IMR-90 (cell line): ENCODE measurements at regions not wholly inside any gene's neighbourhood (a gene's known extent, or its start where the extent isn't known, plus 50 kb on each side); places are given as distances from the start of the nearest gene placed in this dataset.

Source experiments
- ATAC-seq: fragments of 200-7000 bp; cut with Tn5 transposase; 2 replicates; pipeline ENCODE4 v1.9.1; 2020; ENCODE audit warnings: low read depth, mild to moderate bottlenecking, moderate library complexity
- BruUV-seq: library from RNA; stranded (reverse); fragments of 400-500 nt; replicated peaks from 2 replicates; lab custom pipeline; 2021; lab: Mats Ljungman, UMichigan
- CTCF ChIA-PET: fragments of 300-600 bp; formaldehyde crosslinking; extraction: SDS; loops from one replicate; lab custom pipeline; 2021; ENCODE audit warnings: antibody characterized with exemption; lab: Yijun Ruan, JAX
- POLR2A ChIA-PET: fragments of 300-600 bp; sonication (Branson Sonifier 250); formaldehyde crosslinking; loops from one replicate; lab custom pipeline; 2022; ENCODE audit warnings: antibody characterized with exemption; ENCODE audit not compliant: unreplicated experiment; lab: Charles Lee
- DNase-seq: peaks from one replicate; pipeline ENCODE4 v3.0.0; 2013
- H2AFZ ChIP-seq: replicated peaks from 2 replicates; pipeline ENCODE3; 2013; ENCODE audit warnings: low read length, mild to moderate bottlenecking; ENCODE audit not compliant: poor library complexity
- H2AK5ac ChIP-seq: 2 replicates; pipeline ENCODE4 v1.6.1; 2013; ENCODE audit warnings: low read depth, low read length, inconsistent platforms
- H2AK9ac ChIP-seq: replicated peaks from 2 replicates; pipeline ENCODE3; 2013; ENCODE audit warnings: mild to moderate bottlenecking, low read depth, low read length, moderate library complexity; ENCODE audit not compliant: poor library complexity
- H2BK120ac ChIP-seq: 2 replicates; pipeline ENCODE4 v1.6.1; 2013; ENCODE audit warnings: low read depth, low read length, inconsistent platforms
- H2BK15ac ChIP-seq: 3 replicates; pipeline ENCODE4 v1.6.1; 2013; ENCODE audit warnings: low read depth, low read length, inconsistent platforms
- H2BK20ac ChIP-seq: 2 replicates; pipeline ENCODE4 v1.6.1; 2013; ENCODE audit warnings: low read depth, mild to moderate bottlenecking, inconsistent platforms, low read length, moderate library complexity
- H2BK5ac ChIP-seq: 2 replicates; pipeline ENCODE4 v1.6.1; 2013; ENCODE audit warnings: mild to moderate bottlenecking, low read depth, low read length, inconsistent platforms; ENCODE audit not compliant: poor library complexity, severe bottlenecking
- H3K14ac ChIP-seq: replicated peaks from 2 replicates; pipeline ENCODE4 v1.6.1; 2013; ENCODE audit warnings: low read depth, low read length, inconsistent platforms
- H3K18ac ChIP-seq: 2 replicates; pipeline ENCODE4 v1.6.1; 2013; ENCODE audit warnings: low read depth, low read length, control low read depth
- H3K23ac ChIP-seq: 2 replicates; pipeline ENCODE4 v1.6.1; 2013; ENCODE audit warnings: low read depth, low read length, inconsistent platforms
- H3K27ac ChIP-seq: 2 replicates; pipeline ENCODE4 v1.5.1; 2013; ENCODE audit warnings: mild to moderate bottlenecking, control low read depth, low read length; ENCODE audit not compliant: insufficient read depth
- H3K27me3 ChIP-seq: 2 replicates; pipeline ENCODE4 v1.6.1; 2013; ENCODE audit warnings: low read length; ENCODE audit not compliant: control insufficient read depth, insufficient read depth
- H3K36me3 ChIP-seq: 2 replicates; pipeline ENCODE4 v1.6.1; 2013; ENCODE audit warnings: low read length, mixed read lengths; ENCODE audit not compliant: control insufficient read depth, insufficient read depth
- H3K4ac ChIP-seq: 2 replicates; pipeline ENCODE4 v1.6.1; 2013; ENCODE audit warnings: low read depth, low read length, inconsistent platforms
- H3K4me1 ChIP-seq: 2 replicates; pipeline ENCODE4 v1.6.1; 2013; ENCODE audit warnings: low read length, mixed read lengths; ENCODE audit not compliant: control insufficient read depth, insufficient read depth
- H3K4me2 ChIP-seq: 2 replicates; pipeline ENCODE4 v1.6.1; 2013; ENCODE audit warnings: low read depth, mild to moderate bottlenecking, control low read depth, low read length, moderate library complexity
- H3K4me3 ChIP-seq: 2 replicates; pipeline ENCODE4 v1.5.1; 2013; ENCODE audit warnings: low read depth, mild to moderate bottlenecking, control low read depth, low read length, moderate library complexity; ENCODE audit not compliant: insufficient read depth
- H3K56ac ChIP-seq: 2 replicates; pipeline ENCODE4 v1.6.1; 2013; ENCODE audit warnings: low read length, inconsistent platforms; ENCODE audit not compliant: insufficient read depth; ENCODE audit errors: extremely low read depth
- H3K79me1 ChIP-seq, 2 experiments: 2 replicates each; pipeline ENCODE4 v1.6.1; 2013; ENCODE audit warnings: low read length in 2 of 2, inconsistent platforms in 1 of 2, low read depth in 1 of 2
- H3K9ac ChIP-seq: 2 replicates; pipeline ENCODE4 v1.6.1; 2013; ENCODE audit warnings: low read depth, low read length, control low read depth
- H3K9me1 ChIP-seq: 2 replicates; pipeline ENCODE4 v1.6.1; 2013; ENCODE audit warnings: low read length, inconsistent platforms; ENCODE audit not compliant: insufficient read depth
- H3K9me3 ChIP-seq: 2 replicates; pipeline ENCODE4 v1.6.1; 2013; ENCODE audit warnings: low read length; ENCODE audit not compliant: control insufficient read depth, insufficient read depth
- H4K20me1 ChIP-seq: 2 replicates; pipeline ENCODE4 v1.6.1; 2013; ENCODE audit warnings: low read length, inconsistent platforms; ENCODE audit not compliant: insufficient read depth
- H4K5ac ChIP-seq: 2 replicates; pipeline ENCODE4 v1.6.1; 2013; ENCODE audit warnings: mild to moderate bottlenecking, low read depth, low read length, control low read depth
- H4K8ac ChIP-seq, 2 experiments: 2 replicates each; pipeline ENCODE4 v1.6.1; 2013; ENCODE audit warnings: low read depth in 2 of 2, low read length in 2 of 2, control low read depth in 1 of 2, inconsistent platforms in 1 of 2
- H4K91ac ChIP-seq: 2 replicates; pipeline ENCODE4 v1.6.1; 2013; ENCODE audit warnings: low read depth, low read length, inconsistent platforms; ENCODE audit not compliant: insufficient read depth
- CEBPB ChIP-seq: IDR thresholded peaks from 2 replicates; pipeline ENCODE4 v1.6.1; 2012; ENCODE audit warnings: low read depth, low read length, improper control_type of control experiment
- ELK1 ChIP-seq: fragments of 150-350 bp; IDR thresholded peaks from 2 replicates; pipeline ENCODE4 v1.6.1; 2016; ENCODE audit warnings: low read depth, mild to moderate bottlenecking, low read length, moderate library complexity, borderline replicate concordance
- FOS ChIP-seq: fragments of 150-350 bp; IDR thresholded peaks from 2 replicates; pipeline ENCODE4 v1.6.1; 2016; ENCODE audit warnings: low read depth, low read length
- MAFK ChIP-seq: IDR thresholded peaks from 2 replicates; pipeline ENCODE4 v1.6.1; 2012; ENCODE audit warnings: low read depth, low read length, improper control_type of control experiment
- POLR2A ChIP-seq: IDR thresholded peaks from 2 replicates; pipeline ENCODE4 v1.6.1; 2012; ENCODE audit warnings: mild to moderate bottlenecking, low read depth, low read length
- RAD21 ChIP-seq: IDR thresholded peaks from 2 replicates; pipeline ENCODE4 v1.6.1; 2012; ENCODE audit warnings: low read length, improper control_type of control experiment
- RCOR1 ChIP-seq: IDR thresholded peaks from 2 replicates; pipeline ENCODE4 v1.6.1; 2012; ENCODE audit warnings: mild to moderate bottlenecking, low read length, improper control_type of control experiment; ENCODE audit not compliant: insufficient replicate concordance
- USF2 ChIP-seq: fragments of 150-350 bp; IDR thresholded peaks from 2 replicates; pipeline ENCODE4 v1.6.1; 2017; ENCODE audit warnings: mild to moderate bottlenecking, antibody characterized with exemption, low read length, low read depth
- WGBS, 2 experiments: methylation state at CpG; one replicate each; pipeline versions ENCODE4 v1.1.5 to v1.1.7; 2013; ENCODE audit warnings: missing lambda C conversion rate in 2 of 2; ENCODE audit not compliant: insufficient read length in 1 of 2; ENCODE audit errors: extremely low coverage in 2 of 2; 5-methylcytosine and 5-hydroxymethylcytosine counted together
- dilution Hi-C: fragments of 300-500 bp; cut with HindIII; formaldehyde crosslinking; loops from one replicate; pipeline ENCODE4 v1.14.3; 2018; ENCODE audit warnings: low sequenced_read_pairs; ENCODE audit not compliant: unreplicated experiment
- in situ Hi-C: fragments of 300-500 bp; cut with MboI; formaldehyde crosslinking; loops from 3 replicates; pipeline ENCODE4 v1.14.3; 2019; ENCODE audit warnings: low sequenced_read_pairs, inconsistent platforms, mixed read lengths
- intact Hi-C: fragments of 100-400 bp; cut with micrococcal nuclease; formaldehyde crosslinking; loops from 2 replicates; pipeline ENCODE4 v1.10.0; 2022

DNA sequence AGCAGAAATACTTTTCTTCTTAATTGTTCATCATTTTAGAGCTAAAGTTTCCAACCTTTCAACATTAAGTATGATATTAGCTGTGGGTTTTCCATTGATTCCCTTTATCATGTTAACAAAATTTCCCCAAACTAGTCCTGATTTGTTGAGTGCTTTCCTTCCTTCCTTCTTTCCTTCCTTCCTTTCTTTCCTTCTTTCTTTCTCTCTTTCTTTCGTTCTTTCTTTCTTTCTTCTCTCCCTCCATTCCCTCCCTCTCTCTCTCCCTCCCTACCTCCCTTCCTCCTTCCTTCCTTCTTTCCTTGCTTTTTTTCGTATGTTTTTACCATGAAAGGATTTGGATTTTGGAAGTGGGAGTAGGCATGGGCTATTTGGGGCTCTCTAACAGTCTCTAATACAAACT is 133.5 kb downstream of the LMNTD1 start:
- H4K20me1 ChIP-seq: no peaks in the 10 kb centered on the region
- dilution Hi-C loops: no loop called here
- CTCF ChIA-PET: no interaction called here
- no peak overlapping the region for H3K27ac ChIP-seq
- no peak overlapping the region for H2AFZ ChIP-seq
- no peak overlapping the region for H3K4ac ChIP-seq
- H3K36me3 ChIP-seq: no peaks in the 10 kb centered on the region
- ATAC-seq (no peak), DNase-seq (no peak)
- no peaks in the 10 kb centered on the region; the same call in 1 of the 2 replicates for H3K9me1 ChIP-seq
- H3K23ac ChIP-seq: no peak overlapping the region
- no peak overlapping the region for H3K4me3 ChIP-seq
- BruUV-seq: no TSS peak
- in situ Hi-C loops: no loop called here
- no peak overlapping the region for H2AK5ac ChIP-seq
- no peak overlapping the region for H3K9ac ChIP-seq
- POLR2A ChIA-PET: no interaction called here
- no CpG with 5 or more reads among the region's 2 CpGs for WGBS, 2 experiments
- no peak overlapping the region for H4K8ac ChIP-seq
- H4K5ac ChIP-seq: no peak overlapping the region
- H3K18ac ChIP-seq: no peak overlapping the region
- H3K56ac ChIP-seq: no peak overlapping the region
- H2BK120ac ChIP-seq: no peak overlapping the region
- H3K9me3 ChIP-seq: no peaks in the 10 kb centered on the region
- no peaks in the 10 kb centered on the region for H3K4me1 ChIP-seq
- H2BK5ac ChIP-seq: no peak overlapping the region
- no peak overlapping the region for H2BK20ac ChIP-seq
- no peak overlapping the region for H2AK9ac ChIP-seq
- TF ChIP-seq RCOR1 (no peak), POLR2A (no peak), MAFK (no peak), USF2 (no peak), RAD21 (no peak), FOS (no peak), ELK1 (no peak), CEBPB (no peak)
- no peak overlapping the region for H2BK15ac ChIP-seq
- H4K91ac ChIP-seq: no peak overlapping the region
- H3K14ac ChIP-seq: no peak overlapping the region
- intact Hi-C loops: no loop called here
- no peaks in the 10 kb centered on the region for H3K27me3 ChIP-seq
- no peak overlapping the region for H3K4me2 ChIP-seq
- no peaks in the 10 kb centered on the region for H3K79me1 ChIP-seq
